DOHH2 (cell line): ENCODE measurements at regions not wholly inside any gene's neighbourhood (a gene's known extent, or its start where the extent isn't known, plus 50 kb on each side); places are given as distances from the start of the nearest gene placed in this dataset.
"Not testable (repeated sequence)": the region's sequence is repeated elsewhere in the genome, so short reads cannot be mapped to it uniquely, and the experiment has no call there.

ENCODE experiments used
- H3F3A ChIP-seq: fragments of 200-600 bp; sonication (generic), shearing (Covaris generic); 2 replicates; pipeline ENCODE4 v1.6.0; 2016; ENCODE audit warnings: antibody characterized with exemption, mild to moderate bottlenecking; ENCODE audit not compliant: control insufficient read depth, insufficient read depth
- H3K27ac ChIP-seq: fragments of 200-600 bp; sonication (generic); 2 replicates; pipeline ENCODE4 v1.5.1; 2014; ENCODE audit warnings: low read depth, mild to moderate bottlenecking, low read length, moderate library complexity
- H3K27me3 ChIP-seq: fragments of 200-600 bp; sonication (generic); 2 replicates; pipeline ENCODE4 v1.6.1; 2014; ENCODE audit warnings: mild to moderate bottlenecking, low read length, mixed read lengths; ENCODE audit not compliant: control insufficient read depth
- H3K36me3 ChIP-seq: fragments of 200-600 bp; sonication (generic); 2 replicates; pipeline ENCODE4 v1.6.1; 2014; ENCODE audit warnings: mild to moderate bottlenecking, low read length, moderate library complexity, mixed read lengths; ENCODE audit not compliant: control insufficient read depth
- H3K4me1 ChIP-seq: fragments of 200-600 bp; sonication (generic); 2 replicates; pipeline ENCODE4 v1.6.1; 2014; ENCODE audit warnings: mild to moderate bottlenecking, low read length, mixed read lengths; ENCODE audit not compliant: control insufficient read depth
- H3K4me2 ChIP-seq: fragments of 200-600 bp; sonication (generic); 2 replicates; pipeline ENCODE4 v1.6.0; 2014; ENCODE audit warnings: mild to moderate bottlenecking, low read length, moderate library complexity
- H3K4me3 ChIP-seq: fragments of 200-600 bp; sonication (generic); 2 replicates; pipeline ENCODE4 v1.5.1; 2014; ENCODE audit warnings: mild to moderate bottlenecking, low read length, mixed read lengths
- H3K79me2 ChIP-seq: fragments of 200-600 bp; sonication (generic); 2 replicates; pipeline ENCODE4 v1.6.1; 2014; ENCODE audit warnings: mild to moderate bottlenecking, low read length, mixed read lengths; ENCODE audit not compliant: control insufficient read depth
- H3K9me2 ChIP-seq: fragments of 200-600 bp; sonication (generic); replicated peaks from 2 replicates; pipeline ENCODE4 v1.6.1; 2014; ENCODE audit warnings: mild to moderate bottlenecking, low read length, mixed read lengths; ENCODE audit not compliant: control insufficient read depth
- H3K9me3 ChIP-seq: fragments of 200-600 bp; sonication (generic); 2 replicates; pipeline ENCODE4 v1.6.1; 2014; ENCODE audit warnings: antibody characterized with exemption, low read length, mixed read lengths; ENCODE audit not compliant: control insufficient read depth, insufficient read depth
- H4K20me1 ChIP-seq: fragments of 200-600 bp; sonication (generic); 2 replicates; pipeline ENCODE4 v1.6.0; 2014; ENCODE audit warnings: low read depth, mild to moderate bottlenecking, antibody characterized with exemption, low read length, moderate library complexity; ENCODE audit not compliant: control insufficient read depth, insufficient read depth
- EZH2phosphoT487 ChIP-seq: fragments of 200-600 bp; sonication (generic); IDR thresholded peaks from 2 replicates; pipeline ENCODE4 v1.6.1; 2017; ENCODE audit warnings: borderline replicate concordance, mild to moderate bottlenecking, antibody characterized with exemption, low read length, moderate library complexity, mixed read lengths
- TF ChIP-seq, protein P1 (sequence below): fragments of 200-600 bp; sonication (generic); IDR thresholded peaks from one replicate; pipeline ENCODE4 v1.5.1; 2014; ENCODE audit warnings: antibody characterized with exemption, mild to moderate bottlenecking, low read depth, low read length; ENCODE audit not compliant: poor library complexity, severe bottlenecking

DNA sequence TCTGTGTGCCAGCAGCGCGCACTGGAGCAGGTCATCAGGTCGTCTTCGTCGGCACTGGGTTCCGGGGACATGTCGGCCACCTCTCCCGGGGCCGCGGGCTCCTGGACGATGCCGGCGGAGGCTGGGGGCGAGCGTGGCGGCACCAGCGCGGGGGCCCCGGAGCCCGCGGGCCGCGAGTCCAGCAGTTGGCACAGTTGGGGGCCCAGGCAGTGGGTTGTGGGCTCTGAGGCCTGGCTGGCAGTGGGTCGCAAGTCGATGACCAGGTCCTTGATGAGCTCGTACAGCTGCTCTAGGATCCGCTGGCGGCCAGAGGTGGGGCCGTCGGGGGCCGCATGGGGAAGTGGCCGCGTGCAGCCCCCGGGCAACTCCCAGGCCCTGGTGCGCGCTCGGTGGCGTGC lies 300.5 kb downstream of the CCDC74A start:
- Histone ChIP-seq H3K27ac (no peak overlapping the region), H3K9me2 (no peaks in the 10 kb centered on the region), H3F3A (no peaks in the 10 kb centered on the region), H3K4me3 (no peak overlapping the region), H3K9me3 (peaks cover 4% of the 10 kb centered on the region; the same call in 1 of the 2 replicates), H3K4me1 (no peaks in the 10 kb centered on the region), H3K27me3 (no peaks in the 10 kb centered on the region), H3K36me3 (no peaks in the 10 kb centered on the region), H3K79me2 (no peaks in the 10 kb centered on the region), H3K4me2 (no peak overlapping the region), H4K20me1 (no peaks in the 10 kb centered on the region)
- TF ChIP-seq, protein P1, sequence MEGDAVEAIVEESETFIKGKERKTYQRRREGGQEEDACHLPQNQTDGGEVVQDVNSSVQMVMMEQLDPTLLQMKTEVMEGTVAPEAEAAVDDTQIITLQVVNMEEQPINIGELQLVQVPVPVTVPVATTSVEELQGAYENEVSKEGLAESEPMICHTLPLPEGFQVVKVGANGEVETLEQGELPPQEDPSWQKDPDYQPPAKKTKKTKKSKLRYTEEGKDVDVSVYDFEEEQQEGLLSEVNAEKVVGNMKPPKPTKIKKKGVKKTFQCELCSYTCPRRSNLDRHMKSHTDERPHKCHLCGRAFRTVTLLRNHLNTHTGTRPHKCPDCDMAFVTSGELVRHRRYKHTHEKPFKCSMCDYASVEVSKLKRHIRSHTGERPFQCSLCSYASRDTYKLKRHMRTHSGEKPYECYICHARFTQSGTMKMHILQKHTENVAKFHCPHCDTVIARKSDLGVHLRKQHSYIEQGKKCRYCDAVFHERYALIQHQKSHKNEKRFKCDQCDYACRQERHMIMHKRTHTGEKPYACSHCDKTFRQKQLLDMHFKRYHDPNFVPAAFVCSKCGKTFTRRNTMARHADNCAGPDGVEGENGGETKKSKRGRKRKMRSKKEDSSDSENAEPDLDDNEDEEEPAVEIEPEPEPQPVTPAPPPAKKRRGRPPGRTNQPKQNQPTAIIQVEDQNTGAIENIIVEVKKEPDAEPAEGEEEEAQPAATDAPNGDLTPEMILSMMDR: no peak
- TF ChIP-seq EZH2phosphoT487: no peak

- H3K9me3 ChIP-seq, H4K20me1 ChIP-seq, H3K9me2 ChIP-seq, H3K36me3 ChIP-seq, H3F3A ChIP-seq, H3K79me2 ChIP-seq, H3K4me3 ChIP-seq, H3K4me1 ChIP-seq, H3K4me2 ChIP-seq, H3K27me3 ChIP-seq, H3K27ac ChIP-seq: not testable (repeated sequence)
Observed at GRCh38 chr2:131828633-131829455, 301.2 kb downstream of the CCDC74A start.

DNA sequence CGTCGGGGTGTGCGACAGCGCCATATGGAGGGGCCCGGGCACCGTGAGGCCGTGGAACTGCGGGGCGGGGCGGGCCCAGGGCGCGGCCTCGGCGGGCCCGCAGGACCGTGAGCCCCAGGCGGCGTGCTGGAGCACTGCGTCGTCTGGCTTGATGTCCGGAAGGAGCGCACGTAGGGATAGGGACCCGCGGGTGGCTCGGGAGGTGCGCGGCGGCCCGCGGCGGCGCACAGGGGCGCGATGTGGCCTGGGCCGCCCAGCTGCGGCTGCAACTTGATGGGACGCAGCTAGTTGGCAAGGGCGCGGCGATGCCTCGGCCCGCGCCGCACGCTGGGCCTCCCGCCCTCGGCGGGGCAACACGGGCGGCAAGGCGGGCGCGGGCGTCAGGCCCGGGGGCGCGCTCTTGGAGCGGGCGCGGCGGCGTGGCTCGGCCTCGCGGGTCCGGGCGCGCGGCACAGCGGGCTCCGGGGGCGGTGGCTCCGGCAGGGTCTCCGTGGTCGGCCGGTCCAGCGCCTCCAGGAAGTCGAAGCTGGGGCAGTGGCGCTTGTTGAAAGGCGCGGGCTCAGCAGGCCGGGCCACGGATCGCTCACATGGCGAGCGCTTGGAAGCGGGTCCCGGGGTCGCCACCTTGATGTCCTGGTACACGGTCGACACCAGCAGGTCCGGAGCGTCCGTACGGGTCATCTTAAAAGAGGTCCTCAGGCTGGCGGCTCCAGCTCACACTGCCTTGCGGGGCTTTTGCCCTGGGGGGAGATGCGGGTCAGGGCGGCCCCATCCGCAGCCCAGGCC lies 302.0 kb downstream of the CCDC74A start:
- H3K4me2 ChIP-seq, H3K9me2 ChIP-seq: not testable (repeated sequence)

DNA sequence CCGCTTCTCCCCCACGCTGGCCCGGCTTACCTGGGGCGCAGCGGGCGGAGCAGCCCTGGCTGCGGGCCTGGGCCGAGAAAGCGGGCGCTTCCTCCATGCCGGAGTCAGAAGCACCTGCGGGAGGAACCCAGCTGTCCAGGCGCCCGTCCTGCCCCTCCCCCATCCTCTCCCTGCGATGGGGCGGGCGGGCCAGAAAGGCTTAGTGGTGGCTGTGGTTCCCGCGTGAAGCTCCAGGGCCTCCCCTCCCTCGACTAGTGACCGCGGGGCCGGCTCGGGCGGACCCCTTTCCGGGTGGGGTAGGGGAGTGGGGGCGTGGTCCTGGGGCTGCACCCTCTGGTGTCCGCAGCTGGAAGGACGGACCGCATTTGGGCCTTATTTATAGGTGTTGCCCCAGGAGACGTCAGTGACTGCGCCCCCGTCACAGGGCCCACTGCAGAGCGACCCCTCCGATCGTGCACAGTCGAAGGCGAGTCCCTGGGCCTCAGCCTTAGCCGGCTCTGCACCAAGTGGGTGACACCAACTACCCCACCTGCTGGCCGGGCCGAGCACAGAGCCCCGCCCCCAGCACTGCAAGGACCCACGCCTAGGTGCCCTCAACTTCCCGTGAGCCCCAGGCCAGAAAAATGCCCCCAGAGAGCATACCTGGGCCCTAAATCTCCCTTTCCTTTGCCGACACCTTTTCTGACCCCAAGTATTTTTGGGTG lies 302.7 kb downstream of the CCDC74A start:
- not testable (repeated sequence) for H3K9me2 ChIP-seq, H3K27ac ChIP-seq, H3K9me3 ChIP-seq, H3K27me3 ChIP-seq, H3K79me2 ChIP-seq, H4K20me1 ChIP-seq, H3K4me2 ChIP-seq, H3K4me1 ChIP-seq, H3K36me3 ChIP-seq, H3F3A ChIP-seq, H3K4me3 ChIP-seq

More for the DNA sequence above, 302.0 kb downstream of the CCDC74A start:
- H3K79me2 ChIP-seq, H3K36me3 ChIP-seq, H3K27me3 ChIP-seq, H3K4me3 ChIP-seq, H3K27ac ChIP-seq, H3K9me3 ChIP-seq, H3F3A ChIP-seq, H3K4me1 ChIP-seq, H4K20me1 ChIP-seq: not testable (repeated sequence)

GRCh38 chr2:131830946-131831310 lies 303.2 kb downstream of the CCDC74A start:
- not testable (repeated sequence) for H3K27me3 ChIP-seq, H3K36me3 ChIP-seq, H4K20me1 ChIP-seq, H3K9me3 ChIP-seq, H3K79me2 ChIP-seq, H3K4me3 ChIP-seq, H3K4me1 ChIP-seq, H3K9me2 ChIP-seq, H3F3A ChIP-seq, H3K4me2 ChIP-seq, H3K27ac ChIP-seq
